ENCODE measurements at regions not wholly inside any gene's neighbourhood (a gene's known extent, or its start where the extent isn't known, plus 50 kb on each side); places are given as distances from the start of the nearest gene placed in this dataset.

GRCh38 chr2:226583715-226584114, 215.9 kb downstream of the IRS1 start (continued):
- TF ChIP-seq, protein P1, sequence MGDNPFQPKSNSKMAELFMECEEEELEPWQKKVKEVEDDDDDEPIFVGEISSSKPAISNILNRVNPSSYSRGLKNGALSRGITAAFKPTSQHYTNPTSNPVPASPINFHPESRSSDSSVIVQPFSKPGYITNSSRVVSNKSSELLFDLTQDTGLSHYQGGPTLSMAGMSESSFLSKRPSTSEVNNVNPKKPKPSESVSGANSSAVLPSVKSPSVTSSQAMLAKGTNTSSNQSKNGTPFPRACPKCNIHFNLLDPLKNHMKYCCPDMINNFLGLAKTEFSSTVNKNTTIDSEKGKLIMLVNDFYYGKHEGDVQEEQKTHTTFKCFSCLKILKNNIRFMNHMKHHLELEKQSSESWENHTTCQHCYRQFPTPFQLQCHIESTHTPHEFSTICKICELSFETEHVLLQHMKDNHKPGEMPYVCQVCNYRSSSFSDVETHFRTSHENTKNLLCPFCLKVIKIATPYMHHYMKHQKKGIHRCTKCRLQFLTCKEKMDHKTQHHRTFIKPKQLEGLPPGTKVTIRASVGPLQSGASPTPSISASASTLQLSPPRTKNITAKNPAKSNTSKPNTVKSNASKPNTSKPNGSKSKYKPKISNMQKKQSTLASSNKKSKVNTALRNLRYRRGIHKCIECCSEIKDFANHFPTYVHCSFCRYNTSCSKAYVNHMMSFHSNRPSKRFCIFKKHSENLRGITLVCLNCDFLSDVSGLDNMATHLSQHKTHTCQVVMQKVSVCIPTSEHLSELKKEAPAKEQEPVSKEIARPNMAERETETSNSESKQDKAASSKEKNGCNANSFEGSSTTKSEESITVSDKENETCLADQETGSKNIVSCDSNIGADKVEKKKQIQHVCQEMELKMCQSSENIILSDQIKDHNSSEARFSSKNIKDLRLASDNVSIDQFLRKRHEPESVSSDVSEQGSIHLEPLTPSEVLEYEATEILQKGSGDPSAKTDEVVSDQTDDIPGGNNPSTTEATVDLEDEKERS (CRISPR knock-in tag; IDR thresholded peaks at IDR 0.05) = peak; percentile 94
- TF ChIP-seq, protein P2, sequence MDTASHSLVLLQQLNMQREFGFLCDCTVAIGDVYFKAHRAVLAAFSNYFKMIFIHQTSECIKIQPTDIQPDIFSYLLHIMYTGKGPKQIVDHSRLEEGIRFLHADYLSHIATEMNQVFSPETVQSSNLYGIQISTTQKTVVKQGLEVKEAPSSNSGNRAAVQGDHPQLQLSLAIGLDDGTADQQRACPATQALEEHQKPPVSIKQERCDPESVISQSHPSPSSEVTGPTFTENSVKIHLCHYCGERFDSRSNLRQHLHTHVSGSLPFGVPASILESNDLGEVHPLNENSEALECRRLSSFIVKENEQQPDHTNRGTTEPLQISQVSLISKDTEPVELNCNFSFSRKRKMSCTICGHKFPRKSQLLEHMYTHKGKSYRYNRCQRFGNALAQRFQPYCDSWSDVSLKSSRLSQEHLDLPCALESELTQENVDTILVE (CRISPR knock-in tag; IDR thresholded peaks at IDR 0.05) = peak; percentile 25; the same call in 1 of the 2 replicates
- no peak for TF ChIP-seq NFYC (CRISPR knock-in tag; IDR thresholded peaks at IDR 0.05)
- no peak for TF ChIP-seq ZNF468 (CRISPR knock-in tag; IDR thresholded peaks at IDR 0.05)
- peak; percentile 94 for TF ChIP-seq SMARCE1 (IDR thresholded peaks at IDR 0.05; ENCODE audit: borderline replicate concordance)
- TF ChIP-seq FOSL2 (CRISPR knock-in tag; IDR thresholded peaks at IDR 0.05) = peak; percentile 97
- TF ChIP-seq GATAD2A (CRISPR knock-in tag; IDR thresholded peaks at IDR 0.05) = peak; percentile 98
- peak; percentile 85; the same call in 1 of the 2 replicates for TF ChIP-seq FOXJ3 (CRISPR knock-in tag; IDR thresholded peaks at IDR 0.05; ENCODE audit: borderline replicate concordance)
- TF ChIP-seq ZBTB20 (CRISPR knock-in tag; IDR thresholded peaks at IDR 0.05; ENCODE audit: borderline replicate concordance, low read depth) = peak; percentile 54; the same call in 1 of the 2 replicates
- TF ChIP-seq HDAC1 (CRISPR knock-in tag; IDR thresholded peaks at IDR 0.05) = peak; percentile 60
- TF ChIP-seq, protein P3, sequence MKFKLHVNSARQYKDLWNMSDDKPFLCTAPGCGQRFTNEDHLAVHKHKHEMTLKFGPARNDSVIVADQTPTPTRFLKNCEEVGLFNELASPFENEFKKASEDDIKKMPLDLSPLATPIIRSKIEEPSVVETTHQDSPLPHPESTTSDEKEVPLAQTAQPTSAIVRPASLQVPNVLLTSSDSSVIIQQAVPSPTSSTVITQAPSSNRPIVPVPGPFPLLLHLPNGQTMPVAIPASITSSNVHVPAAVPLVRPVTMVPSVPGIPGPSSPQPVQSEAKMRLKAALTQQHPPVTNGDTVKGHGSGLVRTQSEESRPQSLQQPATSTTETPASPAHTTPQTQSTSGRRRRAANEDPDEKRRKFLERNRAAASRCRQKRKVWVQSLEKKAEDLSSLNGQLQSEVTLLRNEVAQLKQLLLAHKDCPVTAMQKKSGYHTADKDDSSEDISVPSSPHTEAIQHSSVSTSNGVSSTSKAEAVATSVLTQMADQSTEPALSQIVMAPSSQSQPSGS (CRISPR knock-in tag; IDR thresholded peaks at IDR 0.05) = peak; percentile 65
- TF ChIP-seq, protein P4, sequence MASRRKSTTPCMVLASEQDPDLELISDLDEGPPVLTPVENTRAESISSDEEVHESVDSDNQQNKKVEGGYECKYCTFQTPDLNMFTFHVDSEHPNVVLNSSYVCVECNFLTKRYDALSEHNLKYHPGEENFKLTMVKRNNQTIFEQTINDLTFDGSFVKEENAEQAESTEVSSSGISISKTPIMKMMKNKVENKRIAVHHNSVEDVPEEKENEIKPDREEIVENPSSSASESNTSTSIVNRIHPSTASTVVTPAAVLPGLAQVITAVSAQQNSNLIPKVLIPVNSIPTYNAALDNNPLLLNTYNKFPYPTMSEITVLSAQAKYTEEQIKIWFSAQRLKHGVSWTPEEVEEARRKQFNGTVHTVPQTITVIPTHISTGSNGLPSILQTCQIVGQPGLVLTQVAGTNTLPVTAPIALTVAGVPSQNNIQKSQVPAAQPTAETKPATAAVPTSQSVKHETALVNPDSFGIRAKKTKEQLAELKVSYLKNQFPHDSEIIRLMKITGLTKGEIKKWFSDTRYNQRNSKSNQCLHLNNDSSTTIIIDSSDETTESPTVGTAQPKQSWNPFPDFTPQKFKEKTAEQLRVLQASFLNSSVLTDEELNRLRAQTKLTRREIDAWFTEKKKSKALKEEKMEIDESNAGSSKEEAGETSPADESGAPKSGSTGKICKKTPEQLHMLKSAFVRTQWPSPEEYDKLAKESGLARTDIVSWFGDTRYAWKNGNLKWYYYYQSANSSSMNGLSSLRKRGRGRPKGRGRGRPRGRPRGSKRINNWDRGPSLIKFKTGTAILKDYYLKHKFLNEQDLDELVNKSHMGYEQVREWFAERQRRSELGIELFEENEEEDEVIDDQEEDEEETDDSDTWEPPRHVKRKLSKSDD (CRISPR knock-in tag; IDR thresholded peaks at IDR 0.05; ENCODE audit: low read depth) = no peak
- peak; percentile 40; the same call in 1 of the 2 replicates for TF ChIP-seq MIER2 (CRISPR knock-in tag; IDR thresholded peaks at IDR 0.05)
- TF ChIP-seq, protein P5, sequence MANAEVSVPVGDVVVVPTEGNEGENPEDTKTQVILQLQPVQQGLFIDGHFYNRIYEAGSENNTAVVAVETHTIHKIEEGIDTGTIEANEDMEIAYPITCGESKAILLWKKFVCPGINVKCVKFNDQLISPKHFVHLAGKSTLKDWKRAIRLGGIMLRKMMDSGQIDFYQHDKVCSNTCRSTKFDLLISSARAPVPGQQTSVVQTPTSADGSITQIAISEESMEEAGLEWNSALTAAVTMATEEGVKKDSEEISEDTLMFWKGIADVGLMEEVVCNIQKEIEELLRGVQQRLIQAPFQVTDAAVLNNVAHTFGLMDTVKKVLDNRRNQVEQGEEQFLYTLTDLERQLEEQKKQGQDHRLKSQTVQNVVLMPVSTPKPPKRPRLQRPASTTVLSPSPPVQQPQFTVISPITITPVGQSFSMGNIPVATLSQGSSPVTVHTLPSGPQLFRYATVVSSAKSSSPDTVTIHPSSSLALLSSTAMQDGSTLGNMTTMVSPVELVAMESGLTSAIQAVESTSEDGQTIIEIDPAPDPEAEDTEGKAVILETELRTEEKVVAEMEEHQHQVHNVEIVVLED (CRISPR knock-in tag; IDR thresholded peaks at IDR 0.05; ENCODE audit: borderline replicate concordance) = no peak
- TF ChIP-seq SOX13 (IDR thresholded peaks at IDR 0.05) = peak; percentile 24; the same call in 1 of the 2 replicates
- peak in 1 of 2 experiments; percentile 86; a peak in 2 of 4 replicates for TF ChIP-seq SOX13 (CRISPR knock-in tag; conservative IDR thresholded peaks at IDR 0.05 in 1 of 2, IDR thresholded peaks at IDR 0.05 in 1 of 2)
- peak; percentile 93 for TF ChIP-seq FOXA3 (CRISPR knock-in tag; IDR thresholded peaks at IDR 0.05)
- TF ChIP-seq, protein P6, sequence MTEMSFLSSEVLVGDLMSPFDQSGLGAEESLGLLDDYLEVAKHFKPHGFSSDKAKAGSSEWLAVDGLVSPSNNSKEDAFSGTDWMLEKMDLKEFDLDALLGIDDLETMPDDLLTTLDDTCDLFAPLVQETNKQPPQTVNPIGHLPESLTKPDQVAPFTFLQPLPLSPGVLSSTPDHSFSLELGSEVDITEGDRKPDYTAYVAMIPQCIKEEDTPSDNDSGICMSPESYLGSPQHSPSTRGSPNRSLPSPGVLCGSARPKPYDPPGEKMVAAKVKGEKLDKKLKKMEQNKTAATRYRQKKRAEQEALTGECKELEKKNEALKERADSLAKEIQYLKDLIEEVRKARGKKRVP (CRISPR knock-in tag; IDR thresholded peaks at IDR 0.05) = peak in 1 of 2 experiments; percentile 35; a peak in 1 of 4 replicates
